Lower lobe of right lung (tissue), 2 donors: ENCODE measurements at regions not wholly inside any gene's neighbourhood (a gene's known extent, or its start where the extent isn't known, plus 50 kb on each side); places are given as distances from the start of the nearest gene placed in this dataset.

ENCODE experiments used
- ATAC-seq, 2 donors: fragments of 200-7000 bp; cut with Tn5 transposase; one replicate each; pipeline ENCODE4 v1.9.1; 2020 to 2022; ENCODE audit warnings: mild to moderate bottlenecking in 2 of 2, moderate library complexity in 2 of 2
- DNase-seq: peaks from one replicate; pipeline ENCODE4 v3.0.0-alpha.2; 2020
- H3K27ac ChIP-seq: fragments of 200-600 bp; one replicate; pipeline ENCODE4 v1.8.0; 2022
- H3K27me3 ChIP-seq: fragments of 200-600 bp; one replicate; pipeline ENCODE4 v1.8.0; 2022; ENCODE audit warnings: low read depth
- H3K36me3 ChIP-seq: fragments of 200-600 bp; one replicate; pipeline ENCODE4 v1.8.0; 2022; ENCODE audit warnings: mild to moderate bottlenecking
- H3K4me1 ChIP-seq: fragments of 200-600 bp; one replicate; pipeline ENCODE4 v1.8.0; 2022
- H3K4me3 ChIP-seq: fragments of 200-600 bp; one replicate; pipeline ENCODE4 v1.8.0; 2022; ENCODE audit warnings: mild to moderate bottlenecking
- H3K9me3 ChIP-seq: fragments of 200-600 bp; one replicate; pipeline ENCODE4 v1.8.0; 2022
- intact Hi-C: fragments of 100-400 bp; cut with DNase I; formaldehyde crosslinking; loops from one replicate; pipeline ENCODE4 v1.11.0; 2022
- TF ChIP-seq, protein P1 (sequence below): fragments of 200-600 bp; IDR thresholded peaks from one replicate; pipeline ENCODE4 v1.8.0; 2022; ENCODE audit warnings: antibody characterized with exemption, mild to moderate bottlenecking
- donor health status: DM: no; HTN: yes; CAD: no; lungs with severe emphysema.

DNA sequence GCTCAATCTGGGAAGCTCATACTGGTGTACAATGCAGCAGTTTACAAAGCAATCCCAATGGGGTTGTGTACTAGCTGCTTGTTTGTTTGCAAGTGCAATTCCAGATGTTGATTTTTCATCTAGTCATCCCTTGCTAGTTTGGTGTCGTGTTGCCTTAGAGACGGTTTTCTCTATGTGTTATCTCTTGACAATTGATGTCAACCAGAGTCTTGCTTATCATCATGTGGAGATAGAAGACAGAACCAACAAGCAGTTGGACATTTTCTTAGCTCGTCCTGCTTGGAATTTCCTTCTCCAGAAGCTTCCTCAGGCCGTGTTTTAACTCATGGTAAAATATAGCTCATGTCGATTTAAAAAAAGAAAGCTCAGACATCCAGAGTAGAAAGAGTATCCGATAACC is 262.0 kb upstream of the KCNH8 start:
- intact Hi-C loops, result no loop called here
- Histone ChIP-seq H3K27me3 (no peaks in the 10 kb centered on the region), H3K4me3 (no peak overlapping the region), H3K27ac (no peak overlapping the region), H3K9me3 (no peaks in the 10 kb centered on the region), H3K36me3 (no peaks in the 10 kb centered on the region), H3K4me1 (no peaks in the 10 kb centered on the region)
- no peak for ATAC-seq
- TF ChIP-seq, protein P1, sequence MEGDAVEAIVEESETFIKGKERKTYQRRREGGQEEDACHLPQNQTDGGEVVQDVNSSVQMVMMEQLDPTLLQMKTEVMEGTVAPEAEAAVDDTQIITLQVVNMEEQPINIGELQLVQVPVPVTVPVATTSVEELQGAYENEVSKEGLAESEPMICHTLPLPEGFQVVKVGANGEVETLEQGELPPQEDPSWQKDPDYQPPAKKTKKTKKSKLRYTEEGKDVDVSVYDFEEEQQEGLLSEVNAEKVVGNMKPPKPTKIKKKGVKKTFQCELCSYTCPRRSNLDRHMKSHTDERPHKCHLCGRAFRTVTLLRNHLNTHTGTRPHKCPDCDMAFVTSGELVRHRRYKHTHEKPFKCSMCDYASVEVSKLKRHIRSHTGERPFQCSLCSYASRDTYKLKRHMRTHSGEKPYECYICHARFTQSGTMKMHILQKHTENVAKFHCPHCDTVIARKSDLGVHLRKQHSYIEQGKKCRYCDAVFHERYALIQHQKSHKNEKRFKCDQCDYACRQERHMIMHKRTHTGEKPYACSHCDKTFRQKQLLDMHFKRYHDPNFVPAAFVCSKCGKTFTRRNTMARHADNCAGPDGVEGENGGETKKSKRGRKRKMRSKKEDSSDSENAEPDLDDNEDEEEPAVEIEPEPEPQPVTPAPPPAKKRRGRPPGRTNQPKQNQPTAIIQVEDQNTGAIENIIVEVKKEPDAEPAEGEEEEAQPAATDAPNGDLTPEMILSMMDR, result no peak
- no peak for DNase-seq

- H3K9me3 ChIP-seq, result no peaks in the 10 kb centered on the region
- ATAC-seq (no peak), DNase-seq (no peak)
- intact Hi-C loops, result no loop called here
- TF ChIP-seq, protein P1, result no peak
- no peaks in the 10 kb centered on the region for H3K36me3 ChIP-seq
- H3K27ac ChIP-seq, result no peak overlapping the region
- H3K27me3 ChIP-seq, result no peaks in the 10 kb centered on the region
- H3K4me1 ChIP-seq, result no peaks in the 10 kb centered on the region
- no peak overlapping the region for H3K4me3 ChIP-seq
These were observed 262.7 kb upstream of the KCNH8 start for GRCh38 chr3:18885612-18886011.

DNA sequence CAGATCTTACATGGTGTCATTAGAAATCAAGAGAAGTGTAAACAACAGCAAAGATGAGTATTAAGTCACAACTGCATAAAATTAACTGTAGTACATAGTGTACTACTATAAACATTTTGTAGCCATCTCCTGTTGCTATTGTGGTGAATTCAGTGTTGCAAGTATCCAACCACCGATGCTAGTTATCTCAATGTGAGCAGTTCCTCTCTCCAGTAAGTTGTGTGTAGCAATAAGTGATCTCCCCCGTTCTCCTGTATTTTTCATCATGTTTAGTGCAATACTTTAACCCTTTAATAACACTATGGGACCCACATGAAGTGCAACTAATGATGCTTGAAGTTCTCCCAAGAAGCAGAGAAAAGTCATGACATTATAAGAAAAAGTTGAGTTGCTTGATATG is 264.7 kb upstream of the KCNH8 start:
- no peaks in the 10 kb centered on the region for H3K36me3 ChIP-seq
- DNase-seq (no peak), ATAC-seq (no peak)
- intact Hi-C loops, result no loop called here
- H3K4me3 ChIP-seq, result no peak overlapping the region
- no peak overlapping the region for H3K27ac ChIP-seq
- TF ChIP-seq, protein P1, result no peak
- H3K9me3 ChIP-seq, result no peaks in the 10 kb centered on the region
- no peaks in the 10 kb centered on the region for H3K4me1 ChIP-seq
- H3K27me3 ChIP-seq, result no peaks in the 10 kb centered on the region

DNA sequence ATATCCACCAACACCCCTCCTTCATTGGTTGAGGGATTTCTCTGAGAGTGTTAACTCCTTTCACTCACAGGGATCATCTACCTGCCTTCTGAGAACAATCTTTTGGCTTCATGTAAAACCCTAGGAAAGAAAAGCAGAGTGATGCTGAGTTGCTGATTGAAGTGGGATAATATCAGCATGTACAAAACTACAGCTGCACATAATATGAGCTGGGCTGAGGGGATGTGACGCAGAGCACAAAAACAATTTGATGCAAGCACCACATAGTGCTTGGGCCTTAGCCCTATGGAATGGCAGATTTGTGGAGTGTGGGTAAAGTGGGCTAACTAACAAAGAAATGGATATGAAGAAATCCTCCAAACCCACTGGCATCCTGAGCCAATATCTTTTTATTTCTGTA is 267.6 kb upstream of the KCNH8 start:
- TF ChIP-seq, protein P1, result no peak
- no peak overlapping the region for H3K4me3 ChIP-seq
- no peaks in the 10 kb centered on the region for H3K4me1 ChIP-seq
- ATAC-seq, result no peak
- intact Hi-C loops, result no loop called here
- no peaks in the 10 kb centered on the region for H3K27me3 ChIP-seq
- no peaks in the 10 kb centered on the region for H3K9me3 ChIP-seq
- H3K27ac ChIP-seq, result no peak overlapping the region
- no peak for DNase-seq
- no peaks in the 10 kb centered on the region for H3K36me3 ChIP-seq

- intact Hi-C loops, result no loop called here
- no peaks in the 10 kb centered on the region for H3K9me3 ChIP-seq
- DNase-seq (no peak), ATAC-seq (no peak)
- TF ChIP-seq, protein P1, result no peak
- H3K4me3 ChIP-seq, result no peak overlapping the region
- no peaks in the 10 kb centered on the region for H3K36me3 ChIP-seq
- no peaks in the 10 kb centered on the region for H3K27me3 ChIP-seq
- H3K27ac ChIP-seq, result no peak overlapping the region
- H3K4me1 ChIP-seq, result no peaks in the 10 kb centered on the region
These were observed 275.8 kb upstream of the KCNH8 start for GRCh38 chr3:18872466-18872865.

DNA sequence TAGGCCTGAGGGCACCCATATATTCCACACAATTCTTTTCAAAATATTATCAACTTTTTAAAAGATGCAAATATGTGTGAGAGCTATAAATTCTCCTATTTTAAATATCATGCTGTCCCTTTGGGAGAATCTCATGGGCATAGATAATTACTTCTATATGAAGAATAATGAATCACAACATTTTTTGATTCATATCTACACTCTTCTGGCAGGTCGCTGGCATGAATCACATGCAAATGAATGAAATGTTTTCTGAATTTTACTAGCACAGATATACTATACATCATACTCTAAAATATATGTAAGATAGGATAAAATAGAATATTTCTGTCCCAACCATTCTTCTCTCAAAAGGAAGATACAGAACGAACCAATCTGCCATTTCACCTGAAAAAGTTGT is 277.7 kb upstream of the KCNH8 start:
- intact Hi-C loops, result no loop called here

More for the DNA sequence above, 277.7 kb upstream of the KCNH8 start:
- Histone ChIP-seq H3K9me3 (no peaks in the 10 kb centered on the region), H3K27ac (no peak overlapping the region), H3K4me3 (no peak overlapping the region), H3K4me1 (no peaks in the 10 kb centered on the region), H3K36me3 (no peaks in the 10 kb centered on the region), H3K27me3 (no peaks in the 10 kb centered on the region)
- ATAC-seq, result no peak
- TF ChIP-seq, protein P1, result no peak
- no peak for DNase-seq
